ENCODE measurements at regions not wholly inside any gene's neighbourhood (a gene's known extent, or its start where the extent isn't known, plus 50 kb on each side); places are given as distances from the start of the nearest gene placed in this dataset.

DNA sequence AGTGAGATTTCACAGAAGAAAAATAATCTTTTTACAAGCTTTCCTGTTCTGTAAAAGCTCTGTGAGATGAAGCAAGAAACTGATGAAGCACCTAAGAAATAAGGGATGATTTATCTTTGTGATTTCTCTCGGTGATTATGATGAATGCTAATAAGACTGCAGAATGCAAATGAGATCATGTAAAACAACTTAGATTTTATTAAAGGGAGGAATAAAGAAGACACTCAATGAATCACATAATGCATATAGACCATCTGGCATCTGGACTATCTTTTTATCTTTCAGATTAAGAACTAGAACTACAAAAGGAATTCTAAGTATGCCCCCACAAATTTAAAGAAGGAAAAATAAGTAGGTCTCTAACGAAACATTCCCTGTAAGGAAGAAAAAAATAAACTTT lies 361.5 kb upstream of the OPRM1 start:
- Histone ChIP-seq H3K9ac (ENCODE audit: insufficient read depth, low read depth, low read length) (no peak overlapping the region), H3K27ac (ENCODE audit: extremely low read length, insufficient read depth, low read length) (no peak overlapping the region), H3K27me3 (ENCODE audit: control insufficient read depth in 1 of 2, insufficient read depth in 2 of 2, low read length in 2 of 2) (no peaks in the 10 kb centered on the region), H3K4me2 (ENCODE audit: low read depth, low read length) (no peak overlapping the region), H3K4me3 (replicated peaks in 1 of 3; ENCODE audit: insufficient read depth in 1 of 3, low read depth in 2 of 3, low read length in 3 of 3) (no peak overlapping the region), H3K36me3 (replicated peaks in 1 of 2; ENCODE audit: control insufficient read depth in 1 of 2, insufficient read depth in 2 of 2, low read length in 2 of 2) (no peaks in the 10 kb centered on the region), H3K79me2 (ENCODE audit: insufficient read depth, low read length) (no peaks in the 10 kb centered on the region), H2AFZ (ENCODE audit: low read length) (no peak overlapping the region), H3K9me3 (ENCODE audit: low read length) (peaks cover 10% of the 10 kb centered on the region), H4K20me1 (ENCODE audit: insufficient read depth, low read length) (no peaks in the 10 kb centered on the region), H3K4me1 (ENCODE audit: insufficient read depth, low read length) (no peaks in the 10 kb centered on the region)
- no TSS peak for BruUV-seq (replicated peaks)
- intact Hi-C loops (cut with micrococcal nuclease; ENCODE audit: unreplicated experiment) (no loop called here), in situ Hi-C loops (cut with HindIII; ENCODE audit: extremely low pct_ligation_motif_present, low pct_unique_long_range_greater_than_20kb) (no loop called here)
- under 1% methylated on average over 2 of the region's 2 CpGs for WGBS (ENCODE audit: low lambda C conversion rate)
- TF ChIP-seq ZNF121 (CRISPR knock-in tag; IDR thresholded peaks at IDR 0.05) (no peak), KDM3A (CRISPR knock-in tag; IDR thresholded peaks at IDR 0.05; ENCODE audit: low read depth) (no peak), ZNF605 (CRISPR knock-in tag; IDR thresholded peaks at IDR 0.05) (no peak), EZH2 (conservative IDR thresholded peaks at IDR 0.05; ENCODE audit: low read depth, low read length) (no peak), CREM (IDR thresholded peaks at IDR 0.05) (no peak), CREM (CRISPR knock-in tag; IDR thresholded peaks at IDR 0.05) (no peak), ZNF776 (CRISPR knock-in tag; IDR thresholded peaks at IDR 0.05) (no peak), ARNTL (CRISPR knock-in tag; IDR thresholded peaks at IDR 0.05) (no peak), TARDBP (CRISPR knock-in tag; IDR thresholded peaks at IDR 0.05) (no peak), ZNF296 (CRISPR knock-in tag; conservative IDR thresholded peaks at IDR 0.05) (no peak), ZNF431 (CRISPR knock-in tag; IDR thresholded peaks at IDR 0.05; ENCODE audit: borderline replicate concordance, low read depth) (no peak), POLR2A (IDR thresholded peaks at IDR 0.05; ENCODE audit: insufficient read depth in 1 of 2, low read depth in 2 of 2, low read length in 2 of 2) (no peak), PRPF4 (IDR thresholded peaks at IDR 0.05; ENCODE audit: low read depth, low read length, poor library complexity, severe bottlenecking) (no peak)
- TF ChIP-seq, protein P1, sequence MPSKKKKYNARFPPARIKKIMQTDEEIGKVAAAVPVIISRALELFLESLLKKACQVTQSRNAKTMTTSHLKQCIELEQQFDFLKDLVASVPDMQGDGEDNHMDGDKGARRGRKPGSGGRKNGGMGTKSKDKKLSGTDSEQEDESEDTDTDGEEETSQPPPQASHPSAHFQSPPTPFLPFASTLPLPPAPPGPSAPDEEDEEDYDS (CRISPR knock-in tag; IDR thresholded peaks at IDR 0.05): no peak
- TF ChIP-seq, protein P2, sequence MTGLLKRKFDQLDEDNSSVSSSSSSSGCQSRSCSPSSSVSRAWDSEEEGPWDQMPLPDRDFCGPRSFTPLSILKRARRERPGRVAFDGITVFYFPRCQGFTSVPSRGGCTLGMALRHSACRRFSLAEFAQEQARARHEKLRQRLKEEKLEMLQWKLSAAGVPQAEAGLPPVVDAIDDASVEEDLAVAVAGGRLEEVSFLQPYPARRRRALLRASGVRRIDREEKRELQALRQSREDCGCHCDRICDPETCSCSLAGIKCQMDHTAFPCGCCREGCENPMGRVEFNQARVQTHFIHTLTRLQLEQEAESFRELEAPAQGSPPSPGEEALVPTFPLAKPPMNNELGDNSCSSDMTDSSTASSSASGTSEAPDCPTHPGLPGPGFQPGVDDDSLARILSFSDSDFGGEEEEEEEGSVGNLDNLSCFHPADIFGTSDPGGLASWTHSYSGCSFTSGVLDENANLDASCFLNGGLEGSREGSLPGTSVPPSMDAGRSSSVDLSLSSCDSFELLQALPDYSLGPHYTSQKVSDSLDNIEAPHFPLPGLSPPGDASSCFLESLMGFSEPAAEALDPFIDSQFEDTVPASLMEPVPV (CRISPR knock-in tag; IDR thresholded peaks at IDR 0.05): no peak
- DNase-seq (ENCODE audit: low spot score): no peak
- ChIA-PET CTCF (ENCODE audit: low intra/inter-chr PET ratio, low total read pairs) (no interaction called here), POLR2A (no interaction called here)
- no peak for FAIRE-seq
- ATAC-seq: no peak
